Stimulated activated CD4-positive, alpha-beta T cell treated with anti-CD3 and anti-CD28 coated beads, TNF-alpha, amount 100 ng/mL, for 24 hours (primary cell): ENCODE measurements at regions not wholly inside any gene's neighbourhood (a gene's known extent, or its start where the extent isn't known, plus 50 kb on each side); places are given as distances from the start of the nearest gene placed in this dataset.

Experiments
- DNase-seq, 3 experiments: peaks; one replicate each; pipeline ENCODE4 v3.0.0-alpha.2; 2020; ENCODE audit warnings: low read depth in 3 of 3

GRCh38 chr17:79248843-79249493 lies 174.3 kb downstream of the ENGASE start:
- no peak for DNase-seq

DNA sequence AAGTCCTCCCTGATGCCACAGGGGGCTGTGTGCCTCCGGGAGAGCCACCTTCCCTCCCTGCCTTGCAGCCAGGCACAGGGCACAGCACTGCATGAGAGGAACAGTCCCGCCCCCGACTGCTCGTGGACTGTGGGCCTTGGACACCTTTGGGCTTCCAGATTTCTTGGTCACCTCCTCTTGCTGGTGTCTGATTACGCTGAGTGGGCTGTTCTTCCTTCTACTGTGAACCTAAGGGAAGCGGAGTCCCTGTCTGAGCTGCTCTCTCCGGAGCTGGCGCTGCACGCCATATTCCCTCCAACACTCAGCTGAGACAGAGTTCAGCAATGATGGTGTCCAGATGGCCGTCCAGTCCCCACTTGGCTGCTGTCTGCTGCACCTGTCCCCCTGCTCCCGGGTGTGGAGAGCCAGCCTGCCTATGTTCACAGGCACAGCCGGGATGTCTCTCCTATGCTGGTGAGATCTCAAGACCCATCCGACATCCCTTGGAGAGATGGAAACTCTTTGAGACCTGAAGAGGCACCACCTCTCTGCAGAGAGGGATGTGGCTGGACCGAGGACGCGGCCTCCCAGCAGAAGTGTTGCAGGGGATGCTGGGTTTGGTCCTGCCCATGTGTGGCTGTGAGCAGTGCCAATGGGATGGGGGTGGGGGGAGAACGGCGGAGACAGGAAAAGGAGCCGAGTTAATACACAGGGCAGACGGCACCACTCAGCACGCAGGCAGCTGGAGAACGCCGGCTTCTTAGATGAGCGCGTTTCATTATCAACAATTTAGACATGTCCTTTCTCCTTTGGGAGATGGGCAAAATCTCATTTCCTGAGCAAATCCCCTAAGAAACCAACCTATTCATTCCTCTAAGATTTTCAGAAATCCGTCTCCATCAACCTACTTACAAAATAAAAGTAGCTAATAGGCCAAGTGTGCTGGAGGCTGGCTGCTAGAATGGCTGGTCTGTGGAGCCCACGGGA lies 171.9 kb downstream of the ENGASE start:
- no peak for DNase-seq

- DNase-seq, result no peak
Observed at GRCh38 chr17:79244665-79245064, 170.0 kb downstream of the ENGASE start.

DNA sequence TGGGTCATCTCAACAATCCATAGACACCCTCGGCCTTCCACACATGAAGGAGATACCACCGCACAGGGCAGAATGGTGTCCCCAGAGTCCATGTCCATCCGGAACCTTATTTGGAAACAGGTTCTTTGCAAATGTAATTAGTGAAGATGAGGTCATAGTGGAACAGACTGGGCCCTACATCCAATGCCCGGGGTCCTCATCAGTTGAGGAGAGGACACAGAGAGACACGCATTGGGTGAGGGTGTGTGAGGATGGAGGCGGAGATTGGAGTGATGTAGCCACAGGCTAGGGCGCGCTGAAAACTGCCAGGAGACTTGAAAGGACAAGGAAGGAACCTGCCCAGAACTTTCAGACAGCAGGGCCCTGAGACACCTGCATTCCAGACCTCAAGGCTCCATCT lies 169.4 kb downstream of the ENGASE start:
- DNase-seq, result no peak

- DNase-seq, result no peak
Observed at GRCh38 chr17:79243603-79243990, 169.0 kb downstream of the ENGASE start.

DNA sequence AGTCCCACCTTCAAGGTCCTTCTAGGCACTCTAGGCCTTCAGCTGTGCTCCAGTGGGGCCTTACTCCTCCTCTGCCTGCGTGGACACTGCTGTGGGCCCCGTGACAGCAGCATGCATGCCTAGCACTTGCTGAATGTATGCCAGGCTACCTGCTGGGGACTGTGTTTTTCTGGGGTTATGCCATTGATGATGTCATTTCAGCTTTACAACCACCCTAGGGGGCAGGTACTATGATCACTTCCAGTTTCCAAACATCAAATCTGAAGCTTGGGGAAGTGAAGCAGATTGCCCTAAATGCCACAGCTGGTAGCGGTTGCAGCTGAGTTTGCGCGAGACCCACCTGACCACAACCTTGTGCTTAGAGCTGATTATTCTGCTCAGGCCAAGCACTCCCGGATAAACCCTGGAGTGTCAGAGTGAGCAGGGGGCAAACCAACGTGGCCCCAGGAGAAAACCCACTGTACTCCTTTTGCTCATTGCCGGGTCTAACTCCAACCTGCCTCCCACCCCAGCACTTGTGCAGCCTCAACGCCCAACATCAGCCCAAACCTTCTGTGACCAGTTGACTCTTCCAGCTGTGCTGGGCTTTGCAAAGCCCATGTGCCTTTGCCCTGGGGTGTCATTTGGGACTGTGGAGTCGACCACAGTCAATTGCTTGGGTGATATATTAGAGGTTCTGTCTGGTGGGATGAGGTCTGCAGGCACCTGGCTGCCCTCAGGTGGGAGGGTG lies 168.4 kb downstream of the ENGASE start:
- no peak for DNase-seq

DNA sequence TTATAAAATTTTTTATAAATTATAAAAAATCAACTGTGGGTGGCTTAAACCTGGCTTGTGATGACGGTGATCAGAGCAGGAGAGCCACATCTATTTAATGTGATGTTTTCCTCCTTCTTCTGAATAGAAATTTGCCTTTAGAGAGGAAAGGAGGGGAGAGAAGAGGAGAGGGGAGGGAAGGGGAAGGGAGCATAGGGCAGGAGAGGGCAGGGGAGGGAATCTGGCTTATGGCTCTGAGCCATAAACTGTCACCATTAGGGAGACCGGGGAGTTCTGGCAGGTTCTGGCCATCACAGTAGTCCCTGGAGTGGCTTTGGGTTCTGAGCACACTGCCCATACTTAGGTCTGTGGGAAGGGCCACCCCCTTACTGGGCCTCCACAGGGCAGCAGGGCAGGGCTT lies 167.8 kb downstream of the ENGASE start:
- DNase-seq, result no peak

- no peak for DNase-seq
Observed at GRCh38 chr17:79241616-79242015, 167.0 kb downstream of the ENGASE start.

DNA sequence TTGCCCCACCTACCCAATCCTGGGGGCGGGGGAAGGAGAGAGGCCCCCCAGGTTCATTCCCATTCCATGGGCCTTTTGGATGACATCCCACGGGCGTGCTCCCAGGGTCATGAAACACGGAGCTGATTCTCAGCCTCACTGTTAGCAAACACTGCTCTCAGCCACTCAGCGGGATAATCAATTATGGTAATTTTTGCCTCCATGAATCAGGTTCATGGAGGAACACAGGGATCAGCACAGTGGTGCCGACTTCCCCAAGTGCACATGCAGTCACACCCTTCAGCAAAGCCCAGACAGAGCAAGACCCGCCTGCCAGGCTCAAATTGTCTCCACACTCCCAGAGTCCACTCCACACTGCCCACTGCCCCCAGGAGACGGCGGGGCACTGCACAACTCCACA lies 164.6 kb downstream of the ENGASE start:
- DNase-seq, result no peak

DNA sequence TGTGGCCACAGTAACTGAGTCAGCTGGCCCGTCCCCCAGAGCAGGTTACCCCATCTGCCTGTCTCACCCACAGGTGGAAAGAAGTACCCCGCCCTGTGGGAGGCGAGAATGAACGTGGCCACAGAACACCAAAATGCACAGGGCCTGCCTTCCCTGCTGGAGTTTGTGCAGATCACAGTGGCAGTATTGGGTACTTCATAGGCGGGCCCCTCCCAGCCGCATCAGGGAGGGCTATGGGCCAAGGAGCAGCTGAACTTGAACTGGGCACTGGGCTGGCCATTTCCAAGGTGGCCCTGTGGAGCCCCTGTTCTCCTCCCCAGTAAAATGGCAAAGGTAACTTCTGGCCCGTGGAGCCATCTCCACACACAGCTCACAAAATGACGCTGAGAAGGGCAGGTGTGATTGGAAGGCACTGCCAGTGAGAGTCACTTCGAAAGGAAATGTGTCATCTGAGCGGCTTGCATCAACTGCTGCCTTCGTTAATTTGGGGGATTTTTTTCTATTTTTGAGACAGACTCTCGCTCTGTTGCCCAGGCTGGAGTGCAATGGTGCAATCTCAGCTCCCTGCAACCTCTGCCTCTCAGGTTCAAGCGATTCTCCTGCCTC lies 162.9 kb downstream of the ENGASE start:
- no peak for DNase-seq

DNA sequence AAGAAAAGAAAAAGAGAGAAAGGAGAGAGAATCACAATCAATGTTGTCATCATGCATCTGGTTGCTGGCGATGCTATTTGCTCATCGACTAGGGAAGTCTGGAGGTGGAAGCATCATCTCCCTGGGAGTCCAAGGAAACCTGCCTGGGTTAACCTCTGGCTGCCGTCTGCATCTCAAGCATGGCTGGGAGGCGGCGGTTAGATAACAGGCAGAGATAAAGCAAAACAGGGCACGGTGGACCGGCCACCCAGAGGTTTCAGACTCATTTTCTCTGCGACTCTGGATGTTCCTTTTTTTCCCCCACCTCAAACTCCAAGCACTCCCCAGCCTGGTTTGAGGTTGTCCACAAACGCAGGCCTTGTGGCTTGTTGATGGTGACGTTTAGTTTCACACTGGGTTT lies 161.2 kb downstream of the ENGASE start:
- no peak for DNase-seq

- no peak for DNase-seq
Observed at GRCh38 chr17:79233916-79234551, 159.4 kb downstream of the ENGASE start.

DNA sequence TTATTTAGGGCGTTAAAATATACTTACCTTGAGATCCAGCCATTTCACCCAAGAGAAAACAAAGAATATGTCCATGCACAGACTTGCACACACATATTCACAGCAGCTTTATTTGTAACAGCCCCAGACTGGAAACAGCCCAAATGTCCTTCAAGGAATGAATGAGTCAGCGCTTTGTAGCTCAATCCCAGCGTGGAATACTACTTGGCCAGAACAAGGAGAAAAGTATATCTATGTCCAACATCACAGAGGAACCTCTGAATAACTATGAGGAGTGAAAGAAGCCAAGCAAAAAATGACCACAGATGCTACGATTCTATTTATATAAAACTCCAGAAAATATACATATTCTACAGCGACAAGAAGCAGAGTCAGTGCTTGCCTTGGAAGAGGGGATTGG lies 158.3 kb downstream of the ENGASE start:
- DNase-seq, result no peak

DNA sequence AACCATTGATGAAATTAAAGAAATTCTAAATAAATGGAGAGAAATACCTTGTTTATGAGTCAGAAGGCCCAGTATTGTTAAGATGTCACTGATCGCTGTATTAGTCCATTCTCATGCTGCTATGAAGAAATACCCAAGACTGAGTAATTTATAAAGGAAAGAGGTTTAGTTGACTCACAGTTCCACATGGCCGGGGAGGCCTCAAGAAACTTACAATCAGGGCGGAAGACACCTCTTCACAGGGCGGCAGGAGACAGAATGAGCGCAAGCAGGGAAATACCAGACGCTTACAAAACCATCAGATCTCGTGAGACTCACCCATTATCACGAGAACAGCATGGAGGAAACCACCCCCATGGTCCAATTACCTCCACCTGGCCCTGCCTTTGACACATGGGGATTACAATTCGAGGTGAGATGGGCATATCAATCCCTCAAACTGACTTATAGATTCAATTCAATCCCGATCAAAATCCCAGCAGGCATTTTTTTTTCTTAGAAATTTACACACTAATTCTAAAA lies 157.2 kb downstream of the ENGASE start:
- no peak for DNase-seq

DNA sequence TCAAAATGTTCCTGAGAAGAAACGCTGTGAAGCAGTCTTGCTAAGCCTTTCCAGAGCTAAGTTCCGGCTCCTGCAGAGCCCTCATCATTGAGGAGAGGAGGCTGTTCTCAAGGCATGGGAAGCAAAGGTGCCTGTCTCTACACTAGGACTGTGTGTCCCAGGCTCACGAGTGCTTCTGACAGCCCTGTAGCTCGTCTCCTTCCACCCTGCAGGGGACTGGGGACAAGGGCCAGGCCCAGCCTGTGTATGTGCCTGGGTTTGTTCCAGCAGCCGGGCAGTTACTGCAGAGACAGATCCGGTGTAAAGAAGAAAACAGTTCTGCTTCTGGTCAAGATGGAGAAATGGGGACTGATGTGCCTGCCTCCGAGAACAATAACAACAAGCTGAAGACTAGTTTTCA lies 156.0 kb downstream of the ENGASE start:
- DNase-seq, result no peak

DNA sequence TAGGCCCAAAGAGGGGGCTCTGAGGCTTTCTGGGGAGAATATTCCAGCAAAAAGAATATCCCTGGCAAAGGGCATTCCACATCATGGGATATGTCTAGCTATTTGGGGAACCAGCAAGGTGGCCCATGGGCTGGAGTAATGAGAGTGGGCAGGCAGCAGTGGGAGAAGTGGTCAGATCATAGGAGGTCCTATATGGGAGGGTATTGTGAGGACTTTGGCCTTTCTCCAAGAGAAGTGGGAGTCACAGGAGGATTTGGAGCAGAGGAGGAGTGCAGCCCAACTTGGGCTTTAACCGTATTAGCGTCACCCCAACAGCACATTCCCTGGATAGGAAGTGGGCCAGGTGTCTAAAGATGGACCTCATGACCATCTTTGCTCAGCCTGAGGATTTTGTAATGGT lies 151.4 kb downstream of the ENGASE start:
- no peak for DNase-seq

DNA sequence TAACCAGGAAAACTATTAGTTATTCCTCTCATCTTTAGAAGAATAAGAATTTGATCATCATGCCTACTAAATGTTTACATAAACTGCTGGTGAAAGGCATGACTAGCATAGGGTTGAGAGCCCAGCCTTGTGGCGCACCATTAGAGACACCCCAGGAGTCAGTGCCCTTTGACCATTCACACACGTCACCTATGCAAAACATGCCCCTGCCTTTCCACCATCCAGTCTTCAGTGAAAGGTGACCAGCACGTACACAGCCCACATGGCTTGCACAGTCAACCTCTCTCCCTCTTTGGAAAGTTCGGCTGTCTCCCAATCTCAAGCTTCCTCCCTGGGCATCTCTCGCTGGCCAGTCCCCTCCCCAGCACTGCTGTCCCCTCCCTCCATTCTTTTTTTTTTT lies 150.3 kb downstream of the ENGASE start:
- no peak for DNase-seq

DNA sequence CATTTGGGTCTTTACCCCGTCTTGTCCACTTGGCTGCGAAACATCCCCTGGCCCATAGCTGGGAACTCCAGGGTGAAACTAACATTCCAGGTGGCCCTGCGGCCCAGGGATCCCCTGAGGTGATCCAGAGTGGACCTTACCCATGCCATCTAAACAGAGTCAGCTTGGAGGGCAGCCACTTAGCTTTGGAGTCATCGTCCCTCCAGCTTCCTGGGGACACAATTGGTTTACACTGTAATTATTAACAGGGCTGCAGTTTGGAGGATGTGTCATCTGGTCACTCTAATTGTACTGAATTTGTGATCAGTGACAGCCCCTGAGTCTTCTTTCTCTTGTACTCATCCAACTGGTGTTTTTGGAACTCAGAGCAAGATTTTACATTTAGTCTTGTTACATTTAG lies 149.9 kb downstream of the ENGASE start:
- no peak for DNase-seq

GRCh38 chr17:79223953-79224352 lies 149.3 kb downstream of the ENGASE start:
- no peak for DNase-seq

- no peak for DNase-seq
Observed at GRCh38 chr17:79223471-79223870, 148.8 kb downstream of the ENGASE start.

DNA sequence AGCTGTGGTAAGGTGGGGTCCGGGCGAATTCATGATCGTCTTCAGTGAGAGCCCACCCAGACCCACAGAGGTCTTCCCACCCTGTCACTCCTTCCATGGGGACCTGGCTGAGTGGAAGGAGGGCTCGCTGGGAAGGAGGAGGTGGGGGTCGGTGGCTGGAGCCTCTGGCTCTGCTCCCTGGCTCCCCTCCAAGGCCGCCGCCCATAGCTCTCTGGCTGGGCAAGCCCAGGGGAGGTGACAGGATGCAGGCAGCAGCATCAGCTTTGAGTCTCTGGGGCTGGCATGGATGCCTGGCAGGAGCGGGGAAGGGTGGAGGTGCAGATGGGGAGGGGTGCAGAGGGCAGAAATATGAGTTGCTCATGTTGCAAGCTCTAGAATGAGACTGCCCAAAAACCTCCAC lies 147.0 kb downstream of the ENGASE start:
- DNase-seq, result no peak
